Gastroesophageal sphincter (tissue), 3 donors: ENCODE measurements at regions not wholly inside any gene's neighbourhood (a gene's known extent, or its start where the extent isn't known, plus 50 kb on each side); places are given as distances from the start of the nearest gene placed in this dataset.

Experiments used
- CTCF ChIP-seq, 4 experiments: fragments of 200-600 bp in 2 of 4; fragments of 450-650 bp in 2 of 4; sonication (generic) in 1 of 4; IDR thresholded peaks; one replicate each; pipeline ENCODE4 v1.5.1; 2017 to 2019; ENCODE audit warnings: antibody characterized with exemption in 4 of 4, mild to moderate bottlenecking in 2 of 4, moderate library complexity in 2 of 4
- EP300 ChIP-seq: sonication (generic); formaldehyde crosslinking; IDR thresholded peaks from one replicate; pipeline ENCODE4 v1.6.1; 2017; ENCODE audit warnings: antibody characterized with exemption, mild to moderate bottlenecking
- POLR2A ChIP-seq, 2 donors: fragments of 450-650 bp; IDR thresholded peaks; one replicate each; pipeline ENCODE4 v1.6.1; 2017; ENCODE audit warnings: antibody characterized with exemption in 2 of 2, mild to moderate bottlenecking in 2 of 2, moderate library complexity in 1 of 2
- POLR2AphosphoS5 ChIP-seq: sonication (generic); formaldehyde crosslinking; IDR thresholded peaks from one replicate; pipeline ENCODE4 v1.6.1; 2017; ENCODE audit warnings: antibody characterized with exemption

- TF ChIP-seq EP300 (no peak), CTCF (IDR thresholded peaks at IDR 0.05) (no peak), POLR2AphosphoS5 (no peak), POLR2A (IDR thresholded peaks at IDR 0.05) (no peak)
Measured at GRCh38 chr2:194205568-194206227, 1451.3 kb upstream of the SLC39A10 start.
